GM18502 (cell line): ENCODE measurements at regions not wholly inside any gene's neighbourhood (a gene's known extent, or its start where the extent isn't known, plus 50 kb on each side); places are given as distances from the start of the nearest gene placed in this dataset.

ENCODE experiments used
- ATAC-seq: cut with Tn5 transposase; IDR thresholded peaks from one replicate; pipeline ENCODE4 v1.9.1; 2021; ENCODE audit warnings: mild to moderate bottlenecking; ENCODE audit not compliant: unreplicated experiment, poor library complexity

- no peak for ATAC-seq
These were observed 279.1 kb upstream of the FMN2 start for GRCh38 chr1:239812580-239812979.

GRCh38 chr1:239814306-239814881 is 277.3 kb upstream of the FMN2 start:
- no peak for ATAC-seq

- no peak for ATAC-seq
These were observed 276.6 kb upstream of the FMN2 start for GRCh38 chr1:239815074-239815473.

- ATAC-seq = no peak
These were observed 275.5 kb upstream of the FMN2 start for GRCh38 chr1:239816081-239816782.

- no peak for ATAC-seq
These were observed 274.4 kb upstream of the FMN2 start for GRCh38 chr1:239817276-239817675.

- no peak for ATAC-seq
These were observed 273.9 kb upstream of the FMN2 start for GRCh38 chr1:239817801-239818200.

GRCh38 chr1:239819096-239819495 is 272.6 kb upstream of the FMN2 start:
- ATAC-seq = no peak

GRCh38 chr1:239819756-239820250 is 271.9 kb upstream of the FMN2 start:
- ATAC-seq = no peak

GRCh38 chr1:239823852-239824251 is 267.8 kb upstream of the FMN2 start:
- no peak for ATAC-seq

GRCh38 chr1:239826211-239826610 is 265.5 kb upstream of the FMN2 start:
- no peak for ATAC-seq

- ATAC-seq = no peak
These were observed 264.9 kb upstream of the FMN2 start for GRCh38 chr1:239826736-239827135.

- no peak for ATAC-seq
These were observed 262.1 kb upstream of the FMN2 start for GRCh38 chr1:239829535-239829934.

GRCh38 chr1:239831577-239832355 is 259.9 kb upstream of the FMN2 start:
- no peak for ATAC-seq

GRCh38 chr1:239833723-239834122 is 258.0 kb upstream of the FMN2 start:
- ATAC-seq = no peak

- no peak for ATAC-seq
These were observed 255.7 kb upstream of the FMN2 start for GRCh38 chr1:239835946-239836440.

GRCh38 chr1:239840336-239840735 is 251.3 kb upstream of the FMN2 start:
- no peak for ATAC-seq

GRCh38 chr1:239840790-239841189 is 250.9 kb upstream of the FMN2 start:
- ATAC-seq = no peak

- ATAC-seq = no peak
These were observed 250.1 kb upstream of the FMN2 start for GRCh38 chr1:239841631-239842030.

GRCh38 chr1:239843541-239843940 is 248.1 kb upstream of the FMN2 start:
- no peak for ATAC-seq

GRCh38 chr1:239844833-239845232 is 246.8 kb upstream of the FMN2 start:
- no peak for ATAC-seq

- ATAC-seq = no peak
These were observed 236.8 kb upstream of the FMN2 start for GRCh38 chr1:239854922-239855321.
